ENCODE measurements at regions not wholly inside any gene's neighbourhood (a gene's known extent, or its start where the extent isn't known, plus 50 kb on each side); places are given as distances from the start of the nearest gene placed in this dataset.

- ChIA-PET CTCF (no interaction called here), POLR2A (no interaction called here)
- H3K4me3 ChIP-seq (ENCODE audit: low read depth, low read length), result no peak overlapping the region
- no peak for DNase-seq (ENCODE audit: low read depth, low spot score)
- TF ChIP-seq, protein P1, sequence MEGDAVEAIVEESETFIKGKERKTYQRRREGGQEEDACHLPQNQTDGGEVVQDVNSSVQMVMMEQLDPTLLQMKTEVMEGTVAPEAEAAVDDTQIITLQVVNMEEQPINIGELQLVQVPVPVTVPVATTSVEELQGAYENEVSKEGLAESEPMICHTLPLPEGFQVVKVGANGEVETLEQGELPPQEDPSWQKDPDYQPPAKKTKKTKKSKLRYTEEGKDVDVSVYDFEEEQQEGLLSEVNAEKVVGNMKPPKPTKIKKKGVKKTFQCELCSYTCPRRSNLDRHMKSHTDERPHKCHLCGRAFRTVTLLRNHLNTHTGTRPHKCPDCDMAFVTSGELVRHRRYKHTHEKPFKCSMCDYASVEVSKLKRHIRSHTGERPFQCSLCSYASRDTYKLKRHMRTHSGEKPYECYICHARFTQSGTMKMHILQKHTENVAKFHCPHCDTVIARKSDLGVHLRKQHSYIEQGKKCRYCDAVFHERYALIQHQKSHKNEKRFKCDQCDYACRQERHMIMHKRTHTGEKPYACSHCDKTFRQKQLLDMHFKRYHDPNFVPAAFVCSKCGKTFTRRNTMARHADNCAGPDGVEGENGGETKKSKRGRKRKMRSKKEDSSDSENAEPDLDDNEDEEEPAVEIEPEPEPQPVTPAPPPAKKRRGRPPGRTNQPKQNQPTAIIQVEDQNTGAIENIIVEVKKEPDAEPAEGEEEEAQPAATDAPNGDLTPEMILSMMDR (IDR thresholded peaks at IDR 0.05; ENCODE audit: low read depth, low read length), result no peak
- H3K27ac ChIP-seq (ENCODE audit: low read depth, low read length), result no peak overlapping the region
- no peaks in the 10 kb centered on the region for H3K27me3 ChIP-seq (ENCODE audit: control insufficient read depth, insufficient read depth, low read length)
- no peaks in the 10 kb centered on the region for H3K9me3 ChIP-seq (ENCODE audit: control insufficient read depth, insufficient read depth, low read length)
Observed at GRCh38 chr4:184879271-184879670, 53.5 kb upstream of the ACSL1 start.

DNA sequence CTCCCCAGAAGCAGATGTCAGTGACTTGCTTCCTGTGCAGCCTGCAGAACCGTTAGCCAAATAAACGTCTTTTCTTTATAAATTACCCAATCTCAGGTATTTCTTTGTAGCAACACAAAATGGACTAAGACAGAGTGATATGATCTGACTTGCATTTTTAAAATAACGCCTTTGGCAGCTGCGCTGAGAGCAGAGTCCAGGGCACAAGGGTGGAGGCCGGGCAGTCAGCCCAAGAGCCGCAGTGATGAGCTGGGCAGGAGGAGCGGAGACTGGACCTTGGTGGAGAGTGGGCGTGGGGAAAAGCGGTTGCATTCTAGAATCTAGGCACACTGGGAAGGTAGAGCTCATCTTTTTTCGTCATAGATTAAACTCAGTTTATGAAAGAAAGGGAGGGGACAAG, 56.5 kb upstream of the ACSL1 start:
- H3K27me3 ChIP-seq (ENCODE audit: control insufficient read depth, insufficient read depth, low read length), result peaks cover 4% of the 10 kb centered on the region
- no peak overlapping the region for H3K27ac ChIP-seq (ENCODE audit: low read depth, low read length)
- H3K4me3 ChIP-seq (ENCODE audit: low read depth, low read length), result no peak overlapping the region
- H3K9me3 ChIP-seq (ENCODE audit: control insufficient read depth, insufficient read depth, low read length), result no peaks in the 10 kb centered on the region
- CTCF ChIA-PET, result no interaction called here
- POLR2A ChIA-PET, result no interaction called here
- TF ChIP-seq, protein P1 (IDR thresholded peaks at IDR 0.05; ENCODE audit: low read depth, low read length), result no peak
- DNase-seq (ENCODE audit: low read depth, low spot score), result no peak

DNA sequence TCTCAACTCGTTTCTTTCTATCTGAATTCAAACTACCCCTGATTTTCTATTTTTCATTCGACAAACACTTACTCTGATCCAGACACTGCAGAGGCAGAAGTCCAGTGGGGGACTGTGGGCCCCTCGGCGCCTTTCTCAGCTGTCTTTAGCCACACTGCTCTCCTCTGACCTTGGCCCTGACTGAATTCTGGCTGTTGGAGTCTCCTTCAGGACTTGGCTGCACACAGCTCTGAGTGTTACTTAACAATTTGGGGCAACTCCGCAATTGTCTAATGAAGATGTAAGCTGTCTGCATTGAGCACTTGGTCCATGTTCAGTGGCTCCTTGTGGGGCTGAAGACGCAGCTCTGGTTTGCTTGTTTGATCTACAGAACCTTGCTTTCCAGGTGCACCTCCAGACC, 57.3 kb upstream of the ACSL1 start:
- CTCF ChIA-PET, result no interaction called here
- no peak overlapping the region for H3K4me3 ChIP-seq (ENCODE audit: low read depth, low read length)
- POLR2A ChIA-PET, result no interaction called here
- TF ChIP-seq, protein P1 (IDR thresholded peaks at IDR 0.05; ENCODE audit: low read depth, low read length), result no peak
- DNase-seq (ENCODE audit: low read depth, low spot score), result no peak
- no peak overlapping the region for H3K27ac ChIP-seq (ENCODE audit: low read depth, low read length)
- no peaks in the 10 kb centered on the region for H3K9me3 ChIP-seq (ENCODE audit: control insufficient read depth, insufficient read depth, low read length)
- peaks cover 4% of the 10 kb centered on the region for H3K27me3 ChIP-seq (ENCODE audit: control insufficient read depth, insufficient read depth, low read length)

DNA sequence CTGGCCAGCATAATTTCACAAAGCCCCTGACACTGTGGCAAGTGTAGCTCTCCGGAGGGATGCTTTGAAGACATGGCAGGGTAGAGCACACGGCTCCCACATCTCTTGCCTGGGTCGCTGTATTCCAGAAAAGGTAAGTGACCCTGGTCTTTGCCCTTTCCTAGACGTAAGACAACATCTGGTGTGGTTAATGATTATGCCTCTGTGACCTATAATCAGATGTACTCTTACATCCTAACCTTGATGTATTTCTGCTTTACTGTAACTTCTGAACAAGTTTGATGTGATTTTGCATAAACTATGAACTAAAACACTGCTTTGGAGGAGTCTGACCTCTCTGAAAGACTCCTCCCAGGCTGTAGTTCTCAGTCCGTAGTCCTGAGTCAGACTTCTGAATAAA, 59.1 kb upstream of the ACSL1 start:
- TF ChIP-seq, protein P1 (IDR thresholded peaks at IDR 0.05; ENCODE audit: low read depth, low read length), result no peak
- POLR2A ChIA-PET, result no interaction called here

DNA sequence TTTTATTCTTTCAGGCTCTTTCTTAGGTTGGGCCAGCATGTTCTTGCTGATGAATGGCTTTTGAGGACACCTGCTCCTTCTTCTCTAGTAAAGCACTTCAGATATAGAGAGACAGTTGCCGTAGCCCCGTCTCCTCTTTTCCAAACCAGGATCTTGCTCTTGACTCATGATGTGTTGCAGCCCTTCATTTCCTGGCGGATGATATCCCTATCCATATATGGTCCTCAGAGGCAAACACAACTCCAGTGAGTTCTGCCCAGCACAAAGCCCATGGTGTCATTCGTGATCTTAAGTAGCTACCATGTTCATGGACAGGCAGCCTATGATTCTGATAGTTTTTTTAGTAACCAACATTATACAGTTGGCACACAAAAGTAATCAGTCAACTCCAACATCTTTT, 59.8 kb upstream of the ACSL1 start:
- ChIA-PET POLR2A (no interaction called here), CTCF (no interaction called here)
- no peak for DNase-seq (ENCODE audit: low read depth, low spot score)
- Histone ChIP-seq H3K4me3 (ENCODE audit: low read depth, low read length) (no peak overlapping the region), H3K9me3 (ENCODE audit: control insufficient read depth, insufficient read depth, low read length) (no peaks in the 10 kb centered on the region), H3K27ac (ENCODE audit: low read depth, low read length) (no peak overlapping the region), H3K27me3 (ENCODE audit: control insufficient read depth, insufficient read depth, low read length) (peaks cover 4% of the 10 kb centered on the region)
- TF ChIP-seq, protein P1 (IDR thresholded peaks at IDR 0.05; ENCODE audit: low read depth, low read length), result no peak

More for the DNA sequence above, 59.1 kb upstream of the ACSL1 start:
- CTCF ChIA-PET, result no interaction called here
- Histone ChIP-seq H3K27me3 (ENCODE audit: control insufficient read depth, insufficient read depth, low read length) (peaks cover 4% of the 10 kb centered on the region), H3K4me3 (ENCODE audit: low read depth, low read length) (no peak overlapping the region), H3K9me3 (ENCODE audit: control insufficient read depth, insufficient read depth, low read length) (no peaks in the 10 kb centered on the region), H3K27ac (ENCODE audit: low read depth, low read length) (no peak overlapping the region)
- no peak for DNase-seq (ENCODE audit: low read depth, low spot score)
